Left renal cortex interstitium (tissue), 4 donors: ENCODE measurements at regions not wholly inside any gene's neighbourhood (a gene's known extent, or its start where the extent isn't known, plus 50 kb on each side); places are given as distances from the start of the nearest gene placed in this dataset.

Experiments
- DNase-seq, 4 donors: peaks; one replicate each; pipeline ENCODE4 v3.0.0-alpha.2; 2013; ENCODE audit warnings: low read depth in 4 of 4, low spot score in 2 of 4, missing footprints in 1 of 4

GRCh38 chr7:97461596-97461995, 270.3 kb upstream of the TAC1 start:
- DNase-seq: no peak

DNA sequence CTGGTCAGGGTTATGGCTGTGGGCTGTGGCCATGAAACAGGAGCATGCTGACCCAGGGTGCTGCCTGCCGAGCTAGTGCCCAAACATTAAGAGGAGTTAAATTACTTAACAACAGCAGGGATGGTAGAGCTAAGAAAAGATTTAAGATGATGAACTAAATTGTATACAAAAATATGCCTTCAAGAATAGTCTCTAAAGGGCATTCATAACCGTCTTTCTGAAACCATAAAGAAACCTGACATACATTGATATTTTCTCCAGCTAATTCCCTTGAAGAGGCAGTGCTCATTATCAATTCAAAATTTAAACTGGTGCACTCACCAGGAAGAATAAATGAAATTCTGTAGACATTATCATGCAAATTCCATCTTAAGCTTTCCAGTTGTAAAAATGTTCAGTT, 265.8 kb upstream of the TAC1 start:
- DNase-seq: no peak

DNA sequence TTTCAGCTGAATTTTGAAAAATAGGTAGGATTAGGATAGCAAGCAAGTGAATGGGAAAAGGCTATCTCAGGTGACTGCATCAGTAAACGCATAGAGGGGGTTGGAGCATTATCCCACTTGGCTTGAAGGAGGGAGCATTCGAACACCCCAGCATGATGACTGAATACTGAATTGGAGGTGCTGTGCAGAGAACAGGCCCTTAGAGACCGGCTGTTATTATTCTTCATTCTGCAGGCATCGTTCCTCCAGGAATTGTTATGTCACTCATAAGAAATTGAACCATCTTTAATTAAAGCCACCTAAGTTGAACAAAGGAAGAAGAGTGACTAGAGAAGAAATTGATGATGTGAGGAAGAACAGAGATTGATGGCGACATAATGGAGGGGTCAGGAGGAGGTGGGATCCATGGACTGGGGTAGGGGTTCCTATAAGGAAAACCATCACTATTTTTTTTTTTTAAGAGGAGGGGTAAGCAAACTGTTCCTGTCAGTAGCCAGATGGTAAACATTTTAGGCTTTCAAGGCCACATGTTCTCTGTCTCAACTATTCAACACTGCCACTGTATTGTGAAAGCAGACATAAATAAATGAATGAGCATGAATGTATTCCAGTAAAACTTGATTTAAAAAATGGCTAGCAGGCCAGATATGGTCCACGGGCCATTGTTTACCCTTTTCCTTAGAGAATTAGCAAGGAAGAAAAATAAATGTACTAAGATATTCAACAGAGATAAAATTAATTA, 264.7 kb upstream of the TAC1 start:
- no peak for DNase-seq

- DNase-seq: no peak
Observed at GRCh38 chr7:97468493-97468892, 263.4 kb upstream of the TAC1 start.

DNA sequence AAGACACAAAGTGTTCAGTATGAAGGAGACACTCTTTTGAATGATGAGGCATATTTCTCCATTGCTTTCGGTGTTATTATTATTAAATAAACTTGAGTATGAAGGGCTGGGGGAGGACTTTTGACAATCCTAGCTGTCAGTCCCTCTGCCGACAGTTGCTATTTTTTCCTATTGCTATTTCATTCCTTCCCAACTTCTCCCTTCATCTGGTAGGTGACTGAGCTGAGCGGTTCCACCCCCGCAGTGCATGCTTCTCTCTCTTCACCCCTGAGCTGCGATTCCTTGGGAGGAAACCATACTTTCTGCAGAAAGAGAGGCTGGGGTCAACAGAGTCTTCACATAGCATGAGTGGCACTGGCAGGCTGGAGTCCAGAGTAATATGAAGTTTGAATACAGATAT, 261.2 kb upstream of the TAC1 start:
- no peak for DNase-seq

GRCh38 chr7:97471491-97471890, 260.4 kb upstream of the TAC1 start:
- no peak for DNase-seq

GRCh38 chr7:97479740-97480290, 252.1 kb upstream of the TAC1 start:
- no peak for DNase-seq

DNA sequence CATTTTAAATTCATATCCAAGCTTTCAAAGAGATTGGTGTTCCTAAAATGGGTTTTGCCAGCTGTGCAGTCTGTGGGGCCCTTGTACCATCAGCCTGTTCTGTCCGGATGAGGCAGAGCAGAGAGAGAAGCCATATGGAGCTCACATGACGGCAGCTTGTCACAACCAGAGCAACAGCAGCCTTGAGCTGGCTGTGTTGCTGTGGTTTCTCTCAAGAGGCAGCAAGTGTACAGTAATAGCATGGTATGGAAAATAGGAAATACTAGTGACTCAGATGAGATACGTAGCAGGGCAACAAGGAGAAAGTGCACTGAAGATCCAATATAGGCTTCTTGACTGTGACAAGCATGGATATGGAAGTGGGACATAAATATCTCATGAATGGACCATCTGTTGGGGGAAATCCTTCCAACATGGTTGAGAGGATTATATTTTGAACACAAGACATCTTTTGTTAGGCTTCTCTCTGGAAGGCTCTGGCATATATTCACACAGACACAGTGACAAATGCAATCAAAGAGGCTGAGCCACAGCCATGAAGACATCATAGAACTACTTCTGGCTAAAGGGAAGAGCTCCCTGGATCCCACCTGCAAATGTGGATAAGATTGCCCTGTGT, 251.0 kb upstream of the TAC1 start:
- DNase-seq: no peak

- no peak for DNase-seq
Observed at GRCh38 chr7:97495487-97495886, 236.4 kb upstream of the TAC1 start.

- no peak for DNase-seq
Observed at GRCh38 chr7:97499204-97499603, 232.7 kb upstream of the TAC1 start.

DNA sequence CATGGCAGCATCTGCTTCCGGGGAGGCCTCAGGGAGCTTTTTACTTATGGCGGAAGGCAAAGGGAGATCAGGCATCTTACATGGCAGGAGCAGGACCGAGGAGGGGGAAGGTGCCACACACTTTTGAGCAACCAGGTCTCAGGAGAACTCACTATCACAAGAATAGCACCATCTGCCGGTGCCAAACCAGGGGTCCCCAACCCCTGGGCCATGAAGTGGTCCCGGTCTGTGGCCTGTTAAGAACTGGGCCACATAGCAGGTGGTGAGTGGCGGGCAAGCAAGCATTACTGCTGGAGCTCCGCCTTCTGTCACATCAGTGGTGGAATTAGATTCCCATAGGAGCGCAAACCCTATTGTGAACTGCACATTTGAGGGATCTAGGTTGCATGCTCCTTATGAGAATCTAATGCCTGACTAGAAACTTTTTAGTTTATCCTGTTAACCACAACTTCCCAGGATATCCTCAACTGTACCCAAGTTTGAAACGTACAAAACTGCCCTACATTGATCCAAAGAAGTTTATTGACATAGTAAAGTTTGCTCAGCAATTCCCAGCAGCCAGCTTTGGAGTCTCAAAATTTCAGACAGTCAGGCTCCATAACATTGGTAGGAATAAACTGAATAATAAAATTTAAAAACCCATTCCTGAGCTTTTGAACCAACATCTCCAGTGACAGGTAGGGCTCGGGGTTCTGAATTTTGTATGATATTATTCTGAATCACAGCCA, 228.4 kb upstream of the TAC1 start:
- DNase-seq: no peak

DNA sequence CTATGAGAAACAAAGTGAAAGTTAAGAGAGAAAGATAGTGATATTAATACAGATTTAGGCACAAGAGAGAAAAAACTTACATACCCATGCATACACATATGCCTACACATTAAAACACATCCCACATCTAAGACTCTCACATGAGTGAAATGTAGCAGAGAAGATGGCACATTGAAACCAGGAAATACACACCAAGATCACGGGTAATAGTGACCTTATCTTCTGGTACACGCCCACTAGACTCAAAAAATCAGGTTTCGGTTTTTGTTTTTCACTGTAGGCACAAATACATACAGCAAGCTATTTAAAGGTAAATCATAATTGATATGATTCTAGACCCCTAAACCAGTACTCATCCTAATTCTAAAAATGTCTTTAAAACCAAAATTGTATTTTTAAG, 225.2 kb upstream of the TAC1 start:
- DNase-seq: no peak

DNA sequence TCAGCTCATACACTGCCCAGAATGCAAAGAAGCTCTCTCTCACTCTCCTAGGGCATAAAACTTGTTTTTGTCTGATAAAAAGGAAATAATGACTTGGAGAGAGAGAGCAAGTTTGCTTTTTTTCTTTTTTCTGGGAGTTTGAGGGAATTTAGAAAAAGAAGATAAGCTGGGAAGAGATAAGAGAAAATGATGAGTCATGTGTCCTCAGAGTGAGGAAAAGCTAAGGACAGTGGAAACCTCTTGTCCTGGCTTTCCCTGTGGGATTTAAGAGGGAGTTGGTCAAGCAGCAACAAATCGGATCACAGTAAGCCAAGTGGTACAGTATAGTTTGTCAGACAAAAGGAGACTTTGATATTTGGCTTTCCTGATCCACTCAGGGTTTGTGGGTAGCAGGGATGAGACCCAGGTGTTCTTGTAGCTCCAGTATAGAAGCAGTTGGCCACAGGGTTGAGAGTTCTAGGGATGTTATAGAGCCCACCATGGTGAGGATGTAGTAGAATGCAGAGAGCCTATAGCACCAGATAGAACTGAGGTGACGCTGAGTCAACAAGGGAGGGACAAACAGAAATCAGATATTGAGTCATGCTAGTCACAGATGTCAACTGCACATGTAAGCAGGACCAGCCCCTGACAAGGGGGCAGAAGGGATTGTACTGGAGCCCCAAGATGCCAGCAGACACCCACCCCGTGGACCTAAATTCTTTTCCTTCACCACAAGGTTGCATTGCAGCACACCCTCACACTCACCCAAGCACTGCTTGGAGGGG, 219.3 kb upstream of the TAC1 start:
- no peak for DNase-seq

DNA sequence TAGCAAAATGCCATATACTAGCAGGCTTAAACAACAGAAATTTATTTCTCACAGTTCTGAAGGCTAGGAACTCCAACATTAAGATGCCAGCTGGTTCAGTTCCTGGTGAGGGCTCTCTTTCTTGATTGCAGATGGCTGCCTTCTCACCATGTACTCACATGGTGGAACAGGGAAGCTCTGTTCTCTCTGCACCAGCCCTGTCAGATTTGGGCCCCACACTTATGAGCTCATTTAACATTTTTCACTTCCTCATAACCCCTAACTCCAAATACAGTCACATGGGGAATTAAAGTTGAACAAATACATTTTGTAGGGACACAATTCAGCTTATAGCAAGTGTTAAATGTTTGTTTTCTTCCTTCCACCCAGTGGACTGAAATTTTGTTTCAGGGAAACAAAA, 218.6 kb upstream of the TAC1 start:
- DNase-seq: no peak

DNA sequence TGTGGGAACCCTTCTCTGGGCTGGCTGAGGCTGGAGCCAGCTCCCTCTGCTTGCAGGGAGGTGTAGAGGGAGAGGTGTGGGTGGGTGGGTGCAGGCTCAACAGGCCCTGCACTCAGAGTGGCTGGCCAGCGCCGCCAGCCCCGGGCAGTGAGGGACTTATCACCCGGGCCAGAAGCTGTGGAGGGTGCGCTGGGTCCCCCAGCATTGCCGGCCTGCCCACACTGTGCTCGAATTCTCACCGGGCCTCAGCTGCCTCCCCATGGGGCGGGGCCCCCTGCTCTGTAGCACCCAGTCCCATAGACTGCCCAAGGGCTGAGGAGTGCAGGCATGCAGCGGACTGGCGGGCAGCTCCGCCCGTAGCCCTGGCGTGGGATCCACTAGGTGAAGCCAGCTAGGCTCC, 190.7 kb upstream of the TAC1 start:
- no peak for DNase-seq

GRCh38 chr7:97555857-97556421, 175.9 kb upstream of the TAC1 start:
- no peak for DNase-seq

- no peak for DNase-seq
Observed at GRCh38 chr7:97565665-97566064, 166.2 kb upstream of the TAC1 start.

GRCh38 chr7:97573065-97573464, 158.8 kb upstream of the TAC1 start:
- DNase-seq: no peak

GRCh38 chr7:97576043-97576442, 155.8 kb upstream of the TAC1 start:
- no peak for DNase-seq

GRCh38 chr7:97578225-97578624, 153.7 kb upstream of the TAC1 start:
- no peak for DNase-seq

DNA sequence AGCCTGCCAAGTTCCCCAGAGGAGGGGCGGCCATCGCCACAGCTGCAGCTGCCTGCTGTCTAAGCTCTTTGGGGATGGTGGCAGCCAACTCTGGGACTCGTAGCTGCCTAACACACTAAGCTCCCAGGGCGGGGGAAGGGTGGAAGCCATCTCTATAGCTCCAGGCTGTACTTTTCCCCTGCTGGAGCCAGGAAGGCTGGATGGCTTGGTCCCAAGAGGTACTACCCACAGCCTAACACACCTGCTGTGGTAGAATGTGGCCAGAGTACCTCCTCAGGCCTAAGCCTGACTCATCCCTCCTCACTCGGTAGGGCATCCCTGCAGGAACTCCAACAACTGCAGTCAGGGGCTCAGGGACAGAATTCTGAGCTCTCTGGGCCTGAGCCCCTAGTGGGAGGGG, 151.7 kb upstream of the TAC1 start:
- DNase-seq: no peak
